ENCODE measurements at regions not wholly inside any gene's neighbourhood (a gene's known extent, or its start where the extent isn't known, plus 50 kb on each side); places are given as distances from the start of the nearest gene placed in this dataset.

GRCh38 chr12:91307957-91308670 lies 125.5 kb upstream of the DCN start:
- Mint-ChIP-seq H3K27ac (no peak overlapping the region), H3K27me3 (no peaks in the 10 kb centered on the region), H3K9me3 (ENCODE audit: insufficient read depth) (no peaks in the 10 kb centered on the region), H3K4me1 (peaks cover 9% of the 10 kb centered on the region), H3K4me3 (no peak overlapping the region)
- Histone ChIP-seq H3K4me3 (ENCODE audit: control extremely low read depth in 1 of 5, extremely low read depth in 1 of 5, insufficient read depth in 1 of 5, low read depth in 2 of 5, low read length in 4 of 5) (no peak overlapping the region), H3K27me3 (replicated peaks in 1 of 4; ENCODE audit: control extremely low read depth in 1 of 4, control insufficient read depth in 3 of 4, insufficient read depth in 4 of 4, low read length in 3 of 4) (no peaks in the 10 kb centered on the region), H3K9ac (ENCODE audit: low read length) (no peak overlapping the region), H2AFZ (ENCODE audit: insufficient read depth, low read depth, low read length, poor library complexity, severe bottlenecking) (no peak overlapping the region), H4K20me1 (ENCODE audit: control insufficient read depth, insufficient read depth, low read length, poor library complexity, severe bottlenecking) (no peaks in the 10 kb centered on the region), H3K79me2 (ENCODE audit: control insufficient read depth, insufficient read depth, low read length) (no peaks in the 10 kb centered on the region), H3K36me3 (replicated peaks in 1 of 2; ENCODE audit: control extremely low read depth in 1 of 2, control insufficient read depth in 1 of 2, extremely low read depth in 1 of 2, insufficient read depth in 2 of 2, low read length in 1 of 2) (no peaks in the 10 kb centered on the region), H3K4me2 (replicated peaks; ENCODE audit: low read depth, low read length, poor library complexity, severe bottlenecking) (no peak overlapping the region), H3K4me1 (ENCODE audit: control insufficient read depth in 2 of 2, insufficient read depth in 2 of 2, low read length in 2 of 2) (peaks cover 0 to 8% of the 10 kb centered on the region in 2 donors), H3K9me3 (ENCODE audit: control extremely low read depth in 1 of 3, control insufficient read depth in 2 of 3, insufficient read depth in 1 of 3, low read length in 2 of 3) (peaks cover 0 to 1% (median 0%) of the 10 kb centered on the region in 3 donors), H3K27ac (ENCODE audit: low read length in 2 of 2) (no peak overlapping the region)
- peak; percentile 5 for DNase-seq
- POLR2A ChIA-PET, result no interaction called here
- no peak for TF ChIP-seq CTCF (IDR thresholded peaks at IDR 0.05)
- TF ChIP-seq EZH2 (IDR thresholded peaks at IDR 0.05; ENCODE audit: borderline replicate concordance, insufficient read depth, low read depth, low read length, poor library complexity, severe bottlenecking), result no peak
- intact Hi-C loops (cut with micrococcal nuclease), result no loop called here
- ATAC-seq (ENCODE audit: low read depth), result no peak
- WGBS (ENCODE audit: insufficient coverage), result 0% methylated on average over 1 of the region's 1 CpG
- CTCF ChIA-PET, result interaction anchor here (0.9 kb wide), 1 partner anchor 17 kb away, joined by 4 read pairs; no protein-coding TSS in a partner anchor

GRCh38 chr12:91290354-91290753 lies 107.7 kb upstream of the DCN start:
- Histone ChIP-seq H3K27me3 (replicated peaks in 1 of 4; ENCODE audit: control extremely low read depth in 1 of 4, control insufficient read depth in 3 of 4, insufficient read depth in 4 of 4, low read length in 3 of 4) (peaks cover 0 to 4% (median 0%) of the 10 kb centered on the region in 4 experiments), H3K9ac (ENCODE audit: low read length) (no peak overlapping the region), H3K79me2 (ENCODE audit: control insufficient read depth, insufficient read depth, low read length) (no peaks in the 10 kb centered on the region), H4K20me1 (ENCODE audit: control insufficient read depth, insufficient read depth, low read length, poor library complexity, severe bottlenecking) (no peaks in the 10 kb centered on the region), H3K9me3 (ENCODE audit: control extremely low read depth in 1 of 3, control insufficient read depth in 2 of 3, insufficient read depth in 1 of 3, low read length in 2 of 3) (peaks cover 0 to 6% (median 0%) of the 10 kb centered on the region in 3 donors), H3K4me3 (ENCODE audit: control extremely low read depth in 1 of 5, extremely low read depth in 1 of 5, insufficient read depth in 1 of 5, low read depth in 2 of 5, low read length in 4 of 5) (no peak overlapping the region), H2AFZ (ENCODE audit: insufficient read depth, low read depth, low read length, poor library complexity, severe bottlenecking) (no peak overlapping the region), H3K4me1 (ENCODE audit: control insufficient read depth in 2 of 2, insufficient read depth in 2 of 2, low read length in 2 of 2) (no peaks in the 10 kb centered on the region), H3K4me2 (replicated peaks; ENCODE audit: low read depth, low read length, poor library complexity, severe bottlenecking) (no peak overlapping the region), H3K27ac (ENCODE audit: low read length in 2 of 2) (no peak overlapping the region), H3K36me3 (replicated peaks in 1 of 2; ENCODE audit: control extremely low read depth in 1 of 2, control insufficient read depth in 1 of 2, extremely low read depth in 1 of 2, insufficient read depth in 2 of 2, low read length in 1 of 2) (no peaks in the 10 kb centered on the region)
- H3K9me3 Mint-ChIP-seq (ENCODE audit: insufficient read depth), result no peaks in the 10 kb centered on the region
- TF ChIP-seq CTCF (IDR thresholded peaks at IDR 0.05) (no peak), EZH2 (IDR thresholded peaks at IDR 0.05; ENCODE audit: borderline replicate concordance, insufficient read depth, low read depth, low read length, poor library complexity, severe bottlenecking) (no peak)
- H3K27ac Mint-ChIP-seq, result no peak overlapping the region
- no peaks in the 10 kb centered on the region for H3K4me1 Mint-ChIP-seq
- intact Hi-C loops (cut with micrococcal nuclease), result no loop called here
- H3K27me3 Mint-ChIP-seq, result peaks cover 3% of the 10 kb centered on the region
- CTCF ChIA-PET, result no interaction called here
- POLR2A ChIA-PET, result no interaction called here
- ATAC-seq (ENCODE audit: low read depth) (no peak), DNase-seq (no peak)
- no peak overlapping the region for H3K4me3 Mint-ChIP-seq
